BE2C (cell line): ENCODE measurements at regions not wholly inside any gene's neighbourhood (a gene's known extent, or its start where the extent isn't known, plus 50 kb on each side); places are given as distances from the start of the nearest gene placed in this dataset.
"Not testable (repeated sequence)": the region's sequence is repeated elsewhere in the genome, so short reads cannot be mapped to it uniquely, and the experiment has no call there.

Experiments
- DNase-seq: peaks from one replicate; pipeline ENCODE4 v3.0.0-alpha.2; 2020
- H3K27me3 ChIP-seq: fragments of 250-450 bp; sonication (Bioruptor Pico); 2 replicates; pipeline ENCODE4 v1.5.1; 2020; ENCODE audit warnings: mild to moderate bottlenecking
- H3K36me3 ChIP-seq: fragments of 250-450 bp; sonication (Bioruptor Pico); 2 replicates; pipeline ENCODE4 v1.5.1; 2020; ENCODE audit warnings: mild to moderate bottlenecking
- H3K4me1 ChIP-seq: fragments of 250-450 bp; sonication (Bioruptor Pico); 2 replicates; pipeline ENCODE4 v1.5.1; 2020
- H3K4me3 ChIP-seq: 2 replicates; pipeline ENCODE4 v1.5.1; 2011; ENCODE audit warnings: low read depth, low read length
- H3K9me3 ChIP-seq: fragments of 250-450 bp; sonication (Bioruptor Pico); 2 replicates; pipeline ENCODE4 v1.5.1; 2020
- CTCF ChIP-seq: IDR thresholded peaks from 2 replicates; pipeline ENCODE4 v1.5.1; 2012; ENCODE audit warnings: mild to moderate bottlenecking, low read depth, low read length

GRCh38 chr13:90492872-90493271, 854.6 kb upstream of the MIR17HG start:
- H3K36me3 ChIP-seq = no peaks in the 10 kb centered on the region
- H3K9me3 ChIP-seq = no peaks in the 10 kb centered on the region
- no peaks in the 10 kb centered on the region for H3K4me1 ChIP-seq
- H3K27me3 ChIP-seq = no peaks in the 10 kb centered on the region
- no peak overlapping the region for H3K4me3 ChIP-seq
- TF ChIP-seq CTCF = no peak
- DNase-seq = no peak

GRCh38 chr13:90493667-90494066, 853.8 kb upstream of the MIR17HG start:
- no peak for TF ChIP-seq CTCF
- no peaks in the 10 kb centered on the region for H3K27me3 ChIP-seq
- no peaks in the 10 kb centered on the region for H3K4me1 ChIP-seq
- DNase-seq = no peak
- H3K9me3 ChIP-seq = no peaks in the 10 kb centered on the region
- H3K4me3 ChIP-seq = no peak overlapping the region
- H3K36me3 ChIP-seq = no peaks in the 10 kb centered on the region

GRCh38 chr13:90494849-90495248, 852.6 kb upstream of the MIR17HG start:
- H3K4me3 ChIP-seq, H3K36me3 ChIP-seq, H3K27me3 ChIP-seq, DNase-seq, H3K4me1 ChIP-seq, H3K9me3 ChIP-seq: not testable (repeated sequence)

GRCh38 chr13:90498096-90498495, 849.4 kb upstream of the MIR17HG start:
- Histone ChIP-seq H3K4me3 (no peak overlapping the region), H3K27me3 (no peaks in the 10 kb centered on the region), H3K36me3 (no peaks in the 10 kb centered on the region), H3K9me3 (no peaks in the 10 kb centered on the region), H3K4me1 (no peaks in the 10 kb centered on the region)
- no peak for DNase-seq
- no peak for TF ChIP-seq CTCF

- no peak for TF ChIP-seq CTCF
- no peaks in the 10 kb centered on the region for H3K27me3 ChIP-seq
- no peaks in the 10 kb centered on the region for H3K36me3 ChIP-seq
- H3K4me1 ChIP-seq = no peaks in the 10 kb centered on the region
- DNase-seq = no peak
- no peak overlapping the region for H3K4me3 ChIP-seq
- H3K9me3 ChIP-seq = no peaks in the 10 kb centered on the region
Measured at GRCh38 chr13:90498816-90499215, 848.7 kb upstream of the MIR17HG start.

GRCh38 chr13:90500569-90500968, 846.9 kb upstream of the MIR17HG start:
- Histone ChIP-seq H3K9me3 (no peaks in the 10 kb centered on the region), H3K27me3 (no peaks in the 10 kb centered on the region), H3K36me3 (no peaks in the 10 kb centered on the region), H3K4me1 (no peaks in the 10 kb centered on the region), H3K4me3 (no peak overlapping the region)
- no peak for DNase-seq
- TF ChIP-seq CTCF = no peak

GRCh38 chr13:90502153-90502552, 845.3 kb upstream of the MIR17HG start:
- H3K9me3 ChIP-seq = no peaks in the 10 kb centered on the region
- DNase-seq = no peak
- H3K27me3 ChIP-seq = no peaks in the 10 kb centered on the region
- H3K4me1 ChIP-seq = no peaks in the 10 kb centered on the region
- no peaks in the 10 kb centered on the region for H3K36me3 ChIP-seq
- no peak for TF ChIP-seq CTCF
- H3K4me3 ChIP-seq = no peak overlapping the region
